Urinary bladder (tissue), 3 donors: ENCODE measurements at regions not wholly inside any gene's neighbourhood (a gene's known extent, or its start where the extent isn't known, plus 50 kb on each side); places are given as distances from the start of the nearest gene placed in this dataset.

Source experiments
- DNase-seq: peaks from one replicate; pipeline ENCODE4 v3.0.0-alpha.2; 2015; ENCODE audit errors: extremely low spot score
- H3K27ac ChIP-seq: one replicate; pipeline ENCODE4 v1.5.1; 2013; ENCODE audit warnings: low read depth, mild to moderate bottlenecking, moderate library complexity
- H3K36me3 ChIP-seq: one replicate; pipeline ENCODE4 v1.6.1; 2013; ENCODE audit warnings: mild to moderate bottlenecking, moderate library complexity; ENCODE audit not compliant: insufficient read depth
- H3K4me1 ChIP-seq: one replicate; pipeline ENCODE4 v1.6.1; 2013; ENCODE audit warnings: mild to moderate bottlenecking, moderate library complexity; ENCODE audit not compliant: insufficient read depth
- H3K4me3 ChIP-seq: one replicate; pipeline ENCODE4 v1.5.1; 2013; ENCODE audit warnings: low read depth, low read length
- WGBS: extraction: QIAGEN DNeasy Blood & Tissue Kit; methylation state at CpG from one replicate; pipeline ENCODE4 v1.1.7; 2013; 5-methylcytosine and 5-hydroxymethylcytosine counted together
- donor health status: healthy with polysubstance abuse.
- donor health status: healthy.

DNA sequence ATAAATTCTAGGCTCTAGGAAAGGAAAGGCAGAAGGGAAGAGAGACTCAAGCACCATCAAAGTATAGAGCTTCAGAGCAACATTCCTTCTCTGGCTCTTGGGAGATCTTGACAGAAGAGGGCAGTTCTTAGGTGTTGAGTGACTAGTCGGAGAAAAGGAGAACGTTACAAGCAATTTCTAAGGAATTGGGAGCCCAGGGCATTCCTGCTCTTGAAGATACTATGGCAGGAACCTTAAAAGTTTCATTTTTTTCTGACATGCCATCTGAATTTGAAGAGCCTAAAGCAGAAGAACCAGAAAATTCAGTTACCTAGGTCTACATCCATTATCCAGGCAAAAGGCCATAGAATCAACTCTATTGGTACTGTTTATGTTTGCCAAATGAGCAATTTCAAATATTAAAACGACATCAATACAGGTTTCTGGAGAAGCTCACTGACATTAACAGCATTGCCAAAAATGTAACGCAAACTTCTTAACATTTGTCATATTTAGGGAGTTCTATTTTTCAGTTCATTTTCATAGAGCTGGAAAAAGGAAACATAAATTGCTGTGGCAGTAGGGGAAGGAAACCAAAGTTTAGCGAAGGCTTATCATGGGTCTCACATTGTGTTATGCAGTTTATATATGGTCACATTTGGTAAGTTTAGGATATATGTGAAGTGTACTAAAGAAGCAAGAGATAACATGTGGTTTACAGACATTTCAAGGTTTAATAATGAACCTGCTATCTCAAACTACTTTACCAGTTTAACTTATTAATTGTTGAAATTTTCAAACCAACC, 210.1 kb upstream of the NRIP1 start:
- DNase-seq: no peak
- Histone ChIP-seq H3K4me3 (no peak overlapping the region), H3K27ac (no peak overlapping the region), H3K4me1 (no peaks in the 10 kb centered on the region), H3K36me3 (no peaks in the 10 kb centered on the region)
- WGBS: 78% methylated on average over 5 of the region's 5 CpGs

- DNase-seq: no peak
- Histone ChIP-seq H3K27ac (no peak overlapping the region), H3K4me3 (no peak overlapping the region), H3K4me1 (no peaks in the 10 kb centered on the region), H3K36me3 (no peaks in the 10 kb centered on the region)
- WGBS: 79% methylated on average over 6 of the region's 6 CpGs
These were observed 210.9 kb upstream of the NRIP1 start for GRCh38 chr21:15275615-15276235.

DNA sequence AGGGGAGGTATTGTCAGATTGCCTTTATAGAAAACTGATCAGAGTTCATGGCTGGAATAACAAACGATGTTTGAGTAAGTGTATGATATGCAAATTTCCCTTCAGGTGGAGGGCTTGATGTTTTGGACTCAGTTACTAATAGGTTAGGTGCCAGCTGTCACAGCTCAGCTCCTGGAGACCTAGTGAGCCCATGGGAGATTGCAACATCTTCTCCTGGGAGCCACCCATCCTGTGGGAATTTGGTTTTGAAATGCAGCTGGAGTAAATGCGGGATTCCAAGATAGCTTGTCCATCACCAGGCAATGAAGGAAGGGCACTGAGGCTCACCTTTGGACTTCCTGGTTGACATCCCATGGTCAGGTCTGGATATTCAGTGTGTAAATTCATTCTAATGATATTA, 211.4 kb upstream of the NRIP1 start:
- DNase-seq: no peak
- WGBS: 94% methylated on average over 2 of the region's 2 CpGs
- no peak overlapping the region for H3K4me3 ChIP-seq
- H3K4me1 ChIP-seq: no peaks in the 10 kb centered on the region
- H3K27ac ChIP-seq: no peak overlapping the region
- H3K36me3 ChIP-seq: no peaks in the 10 kb centered on the region

GRCh38 chr21:15277466-15277865, 212.7 kb upstream of the NRIP1 start:
- Histone ChIP-seq H3K27ac (no peak overlapping the region), H3K4me1 (no peaks in the 10 kb centered on the region), H3K4me3 (no peak overlapping the region), H3K36me3 (no peaks in the 10 kb centered on the region)
- no peak for DNase-seq

DNA sequence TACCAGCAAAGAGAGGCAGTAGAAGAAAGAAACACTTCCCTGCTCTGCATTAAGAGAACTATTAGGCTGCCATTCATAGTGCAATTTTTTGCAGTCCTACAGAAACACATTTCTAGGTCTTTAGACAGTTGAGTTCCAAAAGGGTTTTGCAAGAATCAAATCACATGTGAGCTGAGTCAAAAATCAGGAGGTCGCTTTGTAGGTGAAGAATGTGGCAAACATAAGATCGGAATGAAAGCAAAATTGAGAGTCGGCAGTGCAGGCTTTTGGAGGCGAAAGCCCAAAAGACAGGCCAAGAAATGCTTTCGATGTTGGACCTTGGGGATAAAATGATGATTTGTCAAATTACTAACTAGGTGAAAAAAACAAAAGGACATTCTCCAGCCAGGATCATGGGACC, 213.5 kb upstream of the NRIP1 start:
- no peak overlapping the region for H3K4me3 ChIP-seq
- WGBS: 94% methylated on average over 5 of the region's 5 CpGs

GRCh38 chr21:15278851-15279250, 214.1 kb upstream of the NRIP1 start:
- Histone ChIP-seq H3K36me3 (no peaks in the 10 kb centered on the region), H3K4me3 (no peak overlapping the region), H3K4me1 (no peaks in the 10 kb centered on the region), H3K27ac (no peak overlapping the region)
- no peak for DNase-seq
- 88% methylated on average over 4 of the region's 4 CpGs for WGBS

More for the DNA sequence above, 213.5 kb upstream of the NRIP1 start:
- H3K4me1 ChIP-seq: no peaks in the 10 kb centered on the region
- H3K27ac ChIP-seq: no peak overlapping the region
- no peak for DNase-seq
- H3K36me3 ChIP-seq: no peaks in the 10 kb centered on the region

DNA sequence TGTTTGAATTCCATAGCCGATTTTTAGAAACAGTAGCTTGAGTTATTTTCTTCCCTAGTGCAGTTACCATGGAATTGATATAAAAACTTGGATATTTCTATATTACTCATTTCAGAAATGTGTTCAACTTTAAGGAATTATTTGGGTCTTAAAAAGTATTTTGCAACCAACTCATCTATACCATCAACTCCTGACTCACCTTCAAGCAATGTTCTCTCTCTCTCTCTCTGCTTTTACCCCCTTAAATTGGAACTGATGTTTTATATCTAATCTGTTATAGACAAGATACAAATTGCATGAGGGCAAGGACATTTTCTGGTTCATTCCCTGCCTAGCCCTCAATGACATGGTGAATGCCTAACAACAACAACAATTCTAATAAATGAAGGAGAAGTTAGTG, 214.7 kb upstream of the NRIP1 start:
- no peak overlapping the region for H3K4me3 ChIP-seq
- no peaks in the 10 kb centered on the region for H3K4me1 ChIP-seq
- H3K36me3 ChIP-seq: no peaks in the 10 kb centered on the region
- no peak for DNase-seq
- H3K27ac ChIP-seq: no peak overlapping the region
- 86% methylated on average over 1 of the region's 1 CpG for WGBS

- Histone ChIP-seq H3K4me3 (no peak overlapping the region), H3K4me1 (no peaks in the 10 kb centered on the region), H3K36me3 (no peaks in the 10 kb centered on the region), H3K27ac (no peak overlapping the region)
- 96% methylated on average over 3 of the region's 3 CpGs for WGBS
- DNase-seq: no peak
These were observed 216.9 kb upstream of the NRIP1 start for GRCh38 chr21:15281714-15282113.

DNA sequence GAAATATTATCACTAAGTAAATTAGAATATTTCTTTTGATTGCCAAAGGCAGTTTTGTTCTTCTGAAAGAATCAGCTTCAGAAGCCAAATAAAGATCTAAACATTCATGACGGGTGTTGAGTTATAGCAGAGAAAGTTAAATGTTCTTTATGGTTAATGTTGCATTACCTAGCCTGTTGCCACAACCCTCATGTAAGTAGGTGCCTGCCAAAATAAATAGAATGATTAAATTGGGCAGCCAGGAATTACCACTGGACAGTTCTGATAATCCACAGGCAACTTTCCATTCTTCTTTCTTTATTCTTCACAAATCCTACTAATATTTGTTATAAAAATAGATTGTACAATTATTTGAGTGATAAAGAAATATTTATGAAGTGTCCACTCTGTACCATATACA, 217.9 kb upstream of the NRIP1 start:
- WGBS: 67% methylated on average over 1 of the region's 1 CpG
- Histone ChIP-seq H3K27ac (no peak overlapping the region), H3K4me1 (no peaks in the 10 kb centered on the region), H3K4me3 (no peak overlapping the region), H3K36me3 (no peaks in the 10 kb centered on the region)
- DNase-seq: no peak

GRCh38 chr21:15283138-15283537, 218.3 kb upstream of the NRIP1 start:
- H3K36me3 ChIP-seq: no peaks in the 10 kb centered on the region
- DNase-seq: no peak
- no peaks in the 10 kb centered on the region for H3K4me1 ChIP-seq
- no peak overlapping the region for H3K4me3 ChIP-seq
- no peak overlapping the region for H3K27ac ChIP-seq

- Histone ChIP-seq H3K36me3 (no peaks in the 10 kb centered on the region), H3K4me1 (no peaks in the 10 kb centered on the region), H3K4me3 (no peak overlapping the region), H3K27ac (no peak overlapping the region)
- 50% methylated on average over 2 of the region's 2 CpGs for WGBS
- no peak for DNase-seq
These were observed 219.0 kb upstream of the NRIP1 start for GRCh38 chr21:15283789-15284188.

- Histone ChIP-seq H3K27ac (no peak overlapping the region), H3K36me3 (no peaks in the 10 kb centered on the region), H3K4me1 (no peaks in the 10 kb centered on the region), H3K4me3 (no peak overlapping the region)
- 89% methylated on average over 4 of the region's 4 CpGs for WGBS
- DNase-seq: no peak
These were observed 220.8 kb upstream of the NRIP1 start for GRCh38 chr21:15285556-15285955.

DNA sequence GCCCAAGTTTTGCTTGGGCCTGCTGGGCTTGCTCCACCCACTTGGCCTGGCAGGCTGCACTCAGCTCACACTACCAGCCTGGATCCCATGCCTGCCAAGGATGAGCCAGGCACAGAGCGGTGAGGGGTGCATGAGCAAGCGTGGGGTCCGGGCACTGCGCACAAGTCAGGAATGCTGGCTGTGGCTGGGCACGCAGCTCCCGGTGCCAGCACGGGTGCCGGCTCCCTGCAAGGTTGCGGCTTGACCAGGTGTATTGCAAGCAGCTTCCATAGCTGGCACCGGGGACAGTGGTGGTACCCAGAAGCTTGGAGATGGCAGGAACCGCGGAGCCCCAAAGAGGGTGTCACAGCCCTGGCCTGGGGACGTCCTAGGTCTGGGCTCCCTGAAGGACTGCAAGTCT, 224.4 kb upstream of the NRIP1 start:
- Histone ChIP-seq H3K4me1 (no peaks in the 10 kb centered on the region), H3K36me3 (no peaks in the 10 kb centered on the region), H3K4me3 (no peak overlapping the region), H3K27ac (no peak overlapping the region)
- WGBS: 98% methylated on average over 13 of the region's 13 CpGs
- no peak for DNase-seq

- no peak overlapping the region for H3K4me3 ChIP-seq
- no peak for DNase-seq
- WGBS: 74% methylated on average over 31 of the region's 31 CpGs
- H3K4me1 ChIP-seq: no peaks in the 10 kb centered on the region
- no peak overlapping the region for H3K27ac ChIP-seq
- no peaks in the 10 kb centered on the region for H3K36me3 ChIP-seq
These were observed 225.4 kb upstream of the NRIP1 start for GRCh38 chr21:15289896-15290841.
